GM18498 (cell line): ENCODE measurements at regions not wholly inside any gene's neighbourhood (a gene's known extent, or its start where the extent isn't known, plus 50 kb on each side); places are given as distances from the start of the nearest gene placed in this dataset.
"Not testable (repeated sequence)": the region's sequence is repeated elsewhere in the genome, so short reads cannot be mapped to it uniquely, and the experiment has no call there.

Experiments
- ATAC-seq: cut with Tn5 transposase; IDR thresholded peaks from one replicate; pipeline ENCODE4 v1.9.1; 2021; ENCODE audit warnings: mild to moderate bottlenecking, moderate library complexity; ENCODE audit not compliant: unreplicated experiment

GRCh38 chr11:88061111-88061510 is 114.1 kb downstream of the RAB38 start:
- ATAC-seq: no peak

- ATAC-seq: no peak
These were observed 115.9 kb downstream of the RAB38 start for GRCh38 chr11:88059326-88059725.

GRCh38 chr11:88051396-88051795 is 123.8 kb downstream of the RAB38 start:
- ATAC-seq: no peak

- ATAC-seq: no peak
These were observed 125.0 kb downstream of the RAB38 start for GRCh38 chr11:88050247-88050646.

- not testable (repeated sequence) for ATAC-seq
These were observed 130.0 kb downstream of the RAB38 start for GRCh38 chr11:88045288-88045687.

- not testable (repeated sequence) for ATAC-seq
These were observed 130.6 kb downstream of the RAB38 start for GRCh38 chr11:88044658-88045057.

- ATAC-seq: no peak
These were observed 132.1 kb downstream of the RAB38 start for GRCh38 chr11:88043149-88043548.

- no peak for ATAC-seq
These were observed 132.6 kb downstream of the RAB38 start for GRCh38 chr11:88042647-88043046.

- ATAC-seq: no peak
These were observed 133.0 kb downstream of the RAB38 start for GRCh38 chr11:88042238-88042637.

GRCh38 chr11:88041679-88042078 is 133.6 kb downstream of the RAB38 start:
- ATAC-seq: no peak

GRCh38 chr11:88040148-88040496 is 135.1 kb downstream of the RAB38 start:
- no peak for ATAC-seq

GRCh38 chr11:88039476-88040147 is 135.6 kb downstream of the RAB38 start:
- no peak for ATAC-seq

GRCh38 chr11:88038063-88038462 is 137.2 kb downstream of the RAB38 start:
- no peak for ATAC-seq

- no peak for ATAC-seq
These were observed 138.5 kb downstream of the RAB38 start for GRCh38 chr11:88036701-88037100.

GRCh38 chr11:88035271-88035670 is 140.0 kb downstream of the RAB38 start:
- ATAC-seq: no peak

- ATAC-seq: no peak
These were observed 157.6 kb downstream of the RAB38 start for GRCh38 chr11:88017666-88018065.

- peak; percentile 89 for ATAC-seq
These were observed 158.7 kb downstream of the RAB38 start for GRCh38 chr11:88016392-88017170.

- ATAC-seq: no peak
These were observed 160.1 kb downstream of the RAB38 start for GRCh38 chr11:88015170-88015569.

- no peak for ATAC-seq
These were observed 161.7 kb downstream of the RAB38 start for GRCh38 chr11:88013508-88014065.

GRCh38 chr11:88012456-88012855 is 162.8 kb downstream of the RAB38 start:
- no peak for ATAC-seq

GRCh38 chr11:87976009-87976408 is 199.2 kb downstream of the RAB38 start:
- ATAC-seq: no peak

GRCh38 chr11:87974797-87975196 is 200.4 kb downstream of the RAB38 start:
- no peak for ATAC-seq
